ENCODE measurements at regions not wholly inside any gene's neighbourhood (a gene's known extent, or its start where the extent isn't known, plus 50 kb on each side); places are given as distances from the start of the nearest gene placed in this dataset.
"Not testable (repeated sequence)": the region's sequence is repeated elsewhere in the genome, so short reads cannot be mapped to it uniquely, and the experiment has no call there.

DNA sequence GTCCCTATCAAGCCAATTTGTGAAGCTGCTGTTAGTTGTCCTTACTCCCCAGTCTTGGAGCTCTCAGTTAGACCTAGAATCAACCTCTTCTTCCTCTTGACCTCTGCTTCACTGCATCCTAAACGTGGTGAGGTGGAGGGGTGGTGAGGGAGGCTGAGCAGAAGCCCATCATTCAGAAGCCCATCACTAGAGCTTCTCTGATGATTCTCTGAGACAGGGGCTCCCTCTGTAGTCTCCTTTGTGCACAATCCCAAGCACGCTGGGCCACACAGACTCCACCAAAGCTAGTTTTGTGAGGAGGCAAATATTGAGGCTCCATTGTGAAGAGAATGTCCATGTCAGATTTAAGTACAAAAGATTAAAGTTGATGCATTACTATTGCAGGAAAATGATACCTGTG lies 163.8 kb upstream of the PRSS1 start:
- H3K27ac ChIP-seq, result no peak overlapping the region
- DNase-seq (ENCODE audit: low spot score in 2 of 2), result no peak
- no peaks in the 10 kb centered on the region for H3K4me1 ChIP-seq
- no peaks in the 10 kb centered on the region for H3K27me3 ChIP-seq
- H3K36me3 ChIP-seq, result no peaks in the 10 kb centered on the region
- intact Hi-C loops (cut with DNase I), result no loop called here
- H3K9me3 ChIP-seq, result no peaks in the 10 kb centered on the region
- TF ChIP-seq, protein P1, sequence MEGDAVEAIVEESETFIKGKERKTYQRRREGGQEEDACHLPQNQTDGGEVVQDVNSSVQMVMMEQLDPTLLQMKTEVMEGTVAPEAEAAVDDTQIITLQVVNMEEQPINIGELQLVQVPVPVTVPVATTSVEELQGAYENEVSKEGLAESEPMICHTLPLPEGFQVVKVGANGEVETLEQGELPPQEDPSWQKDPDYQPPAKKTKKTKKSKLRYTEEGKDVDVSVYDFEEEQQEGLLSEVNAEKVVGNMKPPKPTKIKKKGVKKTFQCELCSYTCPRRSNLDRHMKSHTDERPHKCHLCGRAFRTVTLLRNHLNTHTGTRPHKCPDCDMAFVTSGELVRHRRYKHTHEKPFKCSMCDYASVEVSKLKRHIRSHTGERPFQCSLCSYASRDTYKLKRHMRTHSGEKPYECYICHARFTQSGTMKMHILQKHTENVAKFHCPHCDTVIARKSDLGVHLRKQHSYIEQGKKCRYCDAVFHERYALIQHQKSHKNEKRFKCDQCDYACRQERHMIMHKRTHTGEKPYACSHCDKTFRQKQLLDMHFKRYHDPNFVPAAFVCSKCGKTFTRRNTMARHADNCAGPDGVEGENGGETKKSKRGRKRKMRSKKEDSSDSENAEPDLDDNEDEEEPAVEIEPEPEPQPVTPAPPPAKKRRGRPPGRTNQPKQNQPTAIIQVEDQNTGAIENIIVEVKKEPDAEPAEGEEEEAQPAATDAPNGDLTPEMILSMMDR (IDR thresholded peaks at IDR 0.05), result no peak
- no peak overlapping the region for H3K4me3 ChIP-seq

DNA sequence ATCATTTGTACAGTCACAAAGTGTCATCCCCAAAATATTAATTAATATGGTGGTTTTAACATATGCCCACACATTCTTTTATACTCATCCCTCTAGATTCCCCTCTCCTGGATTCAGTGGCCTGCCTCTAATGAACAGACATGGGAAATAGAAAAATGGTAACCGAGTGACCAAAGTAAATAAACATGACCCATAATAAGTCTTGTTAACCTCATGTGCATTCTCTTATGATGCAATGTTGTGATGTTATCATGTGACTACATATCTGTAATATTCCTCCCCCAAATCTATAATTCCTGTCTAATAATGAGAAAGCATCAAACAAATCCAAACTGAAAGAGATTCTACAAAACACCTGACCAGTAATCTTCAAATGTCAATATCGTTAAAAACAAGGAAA lies 164.5 kb upstream of the PRSS1 start:
- Histone ChIP-seq H3K27ac (no peak overlapping the region), H3K36me3 (no peaks in the 10 kb centered on the region), H3K4me1 (no peaks in the 10 kb centered on the region), H3K27me3 (no peaks in the 10 kb centered on the region), H3K4me3 (no peak overlapping the region), H3K9me3 (no peaks in the 10 kb centered on the region)
- intact Hi-C loops (cut with DNase I), result no loop called here
- no peak for DNase-seq (ENCODE audit: low spot score in 2 of 2)
- TF ChIP-seq, protein P1 (IDR thresholded peaks at IDR 0.05), result no peak

DNA sequence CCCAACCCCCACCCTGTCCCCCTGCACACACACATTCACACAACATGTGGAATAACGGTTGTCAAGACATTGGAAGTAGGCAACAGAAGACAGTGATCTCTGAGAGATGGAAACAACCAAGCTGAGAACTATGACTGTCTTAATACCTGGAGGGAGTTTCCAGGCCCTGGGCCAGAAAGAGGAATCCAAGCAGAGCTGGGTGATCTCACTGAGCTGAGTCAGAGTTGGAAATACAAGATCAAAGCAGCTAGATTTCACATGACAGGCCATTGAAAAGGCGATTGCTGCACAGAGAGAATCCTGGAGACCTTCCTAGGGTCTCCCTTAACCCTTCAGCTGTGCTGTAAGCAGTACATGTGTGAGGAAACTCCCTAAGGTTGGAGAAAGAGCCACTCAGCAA lies 165.8 kb upstream of the PRSS1 start:
- Histone ChIP-seq H3K4me1 (no peaks in the 10 kb centered on the region), H3K36me3 (no peaks in the 10 kb centered on the region), H3K27ac (no peak overlapping the region), H3K4me3 (no peak overlapping the region), H3K27me3 (no peaks in the 10 kb centered on the region), H3K9me3 (no peaks in the 10 kb centered on the region)
- TF ChIP-seq, protein P1 (IDR thresholded peaks at IDR 0.05), result no peak
- DNase-seq (ENCODE audit: low spot score in 2 of 2), result no peak
- intact Hi-C loops (cut with DNase I), result no loop called here

DNA sequence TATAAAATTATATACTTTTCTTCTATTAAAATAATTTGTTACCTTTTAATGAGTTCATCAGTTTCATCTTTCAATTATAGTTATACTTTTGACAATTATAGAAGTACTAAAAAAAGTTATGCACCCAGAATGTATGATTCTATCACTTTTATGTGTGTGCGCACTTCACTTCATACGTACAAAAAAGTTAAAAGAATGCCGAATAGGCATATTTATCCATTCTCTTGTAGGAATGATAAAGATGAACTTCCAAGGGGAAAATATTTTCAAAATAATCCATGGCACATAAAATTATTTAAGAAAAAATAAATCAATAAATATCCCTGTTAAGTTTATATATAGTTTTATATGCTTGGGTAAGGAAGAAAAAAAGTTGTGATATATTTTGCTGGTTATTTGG lies 166.9 kb upstream of the PRSS1 start:
- no peak for DNase-seq (ENCODE audit: low spot score in 2 of 2)
- TF ChIP-seq, protein P1 (IDR thresholded peaks at IDR 0.05), result no peak
- no peaks in the 10 kb centered on the region for H3K27me3 ChIP-seq
- intact Hi-C loops (cut with DNase I), result no loop called here
- no peaks in the 10 kb centered on the region for H3K36me3 ChIP-seq
- no peaks in the 10 kb centered on the region for H3K9me3 ChIP-seq
- H3K4me3 ChIP-seq, result no peak overlapping the region
- no peaks in the 10 kb centered on the region for H3K4me1 ChIP-seq
- no peak overlapping the region for H3K27ac ChIP-seq

DNA sequence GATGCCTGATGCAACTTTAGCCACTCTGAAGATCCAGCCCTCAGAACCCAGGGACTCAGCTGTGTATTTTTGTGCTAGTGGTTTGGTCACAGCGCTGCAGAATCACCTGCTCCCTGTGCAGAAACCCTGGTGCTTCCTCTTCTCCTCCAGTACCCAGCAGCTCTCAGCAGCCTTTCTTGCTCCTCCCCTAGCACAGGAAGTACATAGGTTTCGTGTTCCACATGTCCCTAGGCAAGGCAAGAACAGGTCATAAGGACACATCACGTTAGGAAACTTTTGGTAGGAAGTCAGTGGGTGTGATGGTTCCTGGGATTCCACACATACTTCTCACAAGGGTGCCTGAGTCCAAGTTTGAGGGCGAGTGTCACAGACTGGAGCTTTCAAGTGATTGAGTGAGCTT lies 167.9 kb upstream of the PRSS1 start:
- H3K27ac ChIP-seq, result no peak overlapping the region
- TF ChIP-seq, protein P1 (IDR thresholded peaks at IDR 0.05), result no peak
- no peaks in the 10 kb centered on the region for H3K36me3 ChIP-seq
- no peaks in the 10 kb centered on the region for H3K27me3 ChIP-seq
- no peak for DNase-seq (ENCODE audit: low spot score in 2 of 2)
- H3K4me1 ChIP-seq, result no peaks in the 10 kb centered on the region
- intact Hi-C loops (cut with DNase I), result no loop called here
- no peaks in the 10 kb centered on the region for H3K9me3 ChIP-seq
- no peak overlapping the region for H3K4me3 ChIP-seq

DNA sequence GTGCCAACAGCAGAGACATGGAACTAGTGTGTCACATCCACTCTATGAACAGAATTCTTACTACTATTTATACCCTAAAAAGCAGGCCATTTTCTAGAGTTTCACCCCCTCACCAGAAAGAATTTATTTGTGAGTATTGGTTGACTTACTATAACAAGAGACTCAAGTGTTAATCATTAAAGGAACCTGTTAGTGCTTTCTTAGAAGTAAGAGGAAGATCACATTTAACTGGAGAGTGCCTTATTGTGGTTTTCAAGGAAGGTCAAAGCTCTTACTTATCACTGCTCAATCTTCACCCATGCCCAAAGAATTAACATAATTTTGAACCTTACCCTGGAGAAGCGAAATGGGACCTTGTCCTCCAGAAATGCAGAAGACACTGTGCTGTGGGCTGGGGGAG lies 169.3 kb upstream of the PRSS1 start:
- H3K4me1 ChIP-seq, result no peaks in the 10 kb centered on the region
- no peak for DNase-seq (ENCODE audit: low spot score in 2 of 2)
- TF ChIP-seq, protein P1 (IDR thresholded peaks at IDR 0.05), result no peak
- H3K9me3 ChIP-seq, result no peaks in the 10 kb centered on the region
- no peaks in the 10 kb centered on the region for H3K27me3 ChIP-seq
- H3K27ac ChIP-seq, result no peak overlapping the region
- intact Hi-C loops (cut with DNase I), result no loop called here
- H3K4me3 ChIP-seq, result no peak overlapping the region
- H3K36me3 ChIP-seq, result no peaks in the 10 kb centered on the region

DNA sequence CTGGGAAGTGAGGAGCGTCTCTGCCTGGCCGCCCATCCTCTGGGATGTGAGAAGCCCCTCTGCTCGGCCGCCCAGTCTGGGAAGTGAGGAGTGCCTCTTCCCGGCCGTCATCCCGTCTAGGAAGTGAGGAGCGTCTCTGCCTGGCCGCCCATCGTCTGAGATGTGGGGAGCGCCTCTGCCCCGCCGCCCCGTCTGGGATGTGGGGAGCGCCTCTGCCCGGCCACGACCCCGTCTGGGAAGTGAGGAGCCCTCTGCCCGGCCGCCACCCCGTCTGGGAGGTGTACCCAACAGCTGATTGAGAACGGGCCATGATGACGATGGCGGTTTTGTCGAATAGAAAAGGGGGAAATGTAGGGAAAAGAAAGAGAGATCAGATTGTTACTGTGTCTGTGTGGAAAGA lies 173.9 kb upstream of the PRSS1 start:
- H3K4me1 ChIP-seq; H3K36me3 ChIP-seq; H3K4me3 ChIP-seq; H3K27ac ChIP-seq; DNase-seq (ENCODE audit: low spot score in 2 of 2); intact Hi-C loops (cut with DNase I); H3K9me3 ChIP-seq; H3K27me3 ChIP-seq: not testable (repeated sequence)

Data from ascending aorta (tissue), 2 donors.